ENCODE measurements at regions not wholly inside any gene's neighbourhood (a gene's known extent, or its start where the extent isn't known, plus 50 kb on each side); places are given as distances from the start of the nearest gene placed in this dataset.
A peak's percentile ranks its signal among the peaks of the same experiment; 100 is the strongest.
"Not testable (repeated sequence)": the region's sequence is repeated elsewhere in the genome, so short reads cannot be mapped to it uniquely, and the experiment has no call there.

DNA sequence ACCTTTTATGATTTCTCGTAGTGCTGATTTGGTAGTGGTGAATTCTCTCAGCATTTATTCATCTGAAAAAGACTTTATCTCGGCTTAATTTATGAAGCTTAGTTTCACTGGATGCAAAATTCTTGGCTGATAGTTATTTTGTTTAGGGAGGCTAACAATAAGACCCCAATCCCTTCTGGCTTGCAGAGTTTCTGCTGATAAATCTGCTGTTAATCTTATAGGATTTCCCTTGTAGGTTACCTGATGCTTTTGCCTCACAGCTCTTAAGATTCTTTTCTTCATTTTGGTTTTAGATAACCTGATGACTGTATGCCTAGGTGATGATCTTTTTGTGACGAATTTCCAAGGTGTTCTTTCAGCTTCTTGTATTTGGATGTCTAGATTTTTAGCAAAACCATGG is 388.7 kb downstream of the UTRN start:
- H3K9me3 ChIP-seq (ENCODE audit: control insufficient read depth in 2 of 2, insufficient read depth in 1 of 2, low read depth in 1 of 2, low read length in 1 of 2): no peaks in the 10 kb centered on the region
- H3K4me3 ChIP-seq (ENCODE audit: low read depth in 1 of 2, low read length in 2 of 2): no peak overlapping the region
- no peaks in the 10 kb centered on the region for H3K36me3 ChIP-seq (ENCODE audit: control insufficient read depth in 2 of 2, insufficient read depth in 2 of 2, low read length in 1 of 2)
- peaks cover 2 to 3% of the 10 kb centered on the region in 2 donors for H3K4me1 ChIP-seq (ENCODE audit: control insufficient read depth in 2 of 2, insufficient read depth in 2 of 2, low read length in 1 of 2)
- H3K27ac ChIP-seq (ENCODE audit: low read depth in 2 of 2, low read length in 1 of 2): no peak overlapping the region
- H3K27me3 ChIP-seq (ENCODE audit: control insufficient read depth in 1 of 2, insufficient read depth in 2 of 2, low read length in 2 of 2): no peaks in the 10 kb centered on the region
- WGBS, 2 donors: 95 to 97% methylated on average over 3 of the region's 3 CpGs

- H3K27me3 ChIP-seq (ENCODE audit: control insufficient read depth in 1 of 2, insufficient read depth in 2 of 2, low read length in 2 of 2): no peaks in the 10 kb centered on the region
- peaks cover 2 to 3% of the 10 kb centered on the region in 2 donors for H3K4me1 ChIP-seq (ENCODE audit: control insufficient read depth in 2 of 2, insufficient read depth in 2 of 2, low read length in 1 of 2)
- H3K9me3 ChIP-seq (ENCODE audit: control insufficient read depth in 2 of 2, insufficient read depth in 1 of 2, low read depth in 1 of 2, low read length in 1 of 2): no peaks in the 10 kb centered on the region
- H3K27ac ChIP-seq (ENCODE audit: low read depth in 2 of 2, low read length in 1 of 2): peak overlapping the region in 1 of 2 donors; percentile 9
- no peak overlapping the region for H3K4me3 ChIP-seq (ENCODE audit: low read depth in 1 of 2, low read length in 2 of 2)
- WGBS, 2 donors: 75 to 82% methylated on average over 6 of the region's 6 CpGs
- no peaks in the 10 kb centered on the region for H3K36me3 ChIP-seq (ENCODE audit: control insufficient read depth in 2 of 2, insufficient read depth in 2 of 2, low read length in 1 of 2)
These were observed 390.2 kb downstream of the UTRN start for GRCh38 chr6:144675231-144675861.

GRCh38 chr6:144676310-144676709 is 391.2 kb downstream of the UTRN start:
- H3K36me3 ChIP-seq (ENCODE audit: control insufficient read depth in 2 of 2, insufficient read depth in 2 of 2, low read length in 1 of 2); H3K4me3 ChIP-seq (ENCODE audit: low read depth in 1 of 2, low read length in 2 of 2); H3K9me3 ChIP-seq (ENCODE audit: control insufficient read depth in 2 of 2, insufficient read depth in 1 of 2, low read depth in 1 of 2, low read length in 1 of 2); H3K27me3 ChIP-seq (ENCODE audit: control insufficient read depth in 1 of 2, insufficient read depth in 2 of 2, low read length in 2 of 2); H3K4me1 ChIP-seq (ENCODE audit: control insufficient read depth in 2 of 2, insufficient read depth in 2 of 2, low read length in 1 of 2); H3K27ac ChIP-seq (ENCODE audit: low read depth in 2 of 2, low read length in 1 of 2): not testable (repeated sequence)
- WGBS, 2 donors: 95 to 96% methylated on average over 3 of the region's 3 CpGs

DNA sequence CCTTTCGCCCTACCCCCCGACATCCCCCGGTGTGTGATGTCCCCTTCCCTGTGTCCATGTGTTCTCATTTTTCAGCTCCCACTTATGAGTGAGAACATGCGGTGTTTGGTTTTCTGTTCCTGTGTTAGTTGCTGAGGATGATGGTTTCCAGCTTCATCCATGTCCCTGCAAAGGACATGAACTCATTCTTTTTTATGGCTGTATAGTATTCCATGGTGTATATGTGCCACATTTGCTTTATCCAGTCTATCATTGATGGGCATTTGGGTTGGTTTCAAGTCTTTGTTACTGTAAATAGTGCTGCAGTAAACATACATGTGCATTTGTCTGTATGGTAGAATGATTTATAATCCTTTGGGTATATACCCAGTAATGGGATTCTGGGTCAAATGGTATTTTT is 392.1 kb downstream of the UTRN start:
- H3K27me3 ChIP-seq (ENCODE audit: control insufficient read depth in 1 of 2, insufficient read depth in 2 of 2, low read length in 2 of 2); H3K4me3 ChIP-seq (ENCODE audit: low read depth in 1 of 2, low read length in 2 of 2); H3K36me3 ChIP-seq (ENCODE audit: control insufficient read depth in 2 of 2, insufficient read depth in 2 of 2, low read length in 1 of 2); H3K4me1 ChIP-seq (ENCODE audit: control insufficient read depth in 2 of 2, insufficient read depth in 2 of 2, low read length in 1 of 2); H3K27ac ChIP-seq (ENCODE audit: low read depth in 2 of 2, low read length in 1 of 2); H3K9me3 ChIP-seq (ENCODE audit: control insufficient read depth in 2 of 2, insufficient read depth in 1 of 2, low read depth in 1 of 2, low read length in 1 of 2): not testable (repeated sequence)
- 97% methylated on average over 4 of the region's 4 CpGs for WGBS, 2 donors

GRCh38 chr6:144678844-144679243 is 393.7 kb downstream of the UTRN start:
- 28 to 43% methylated on average over 1 of the region's 1 CpG for WGBS, 2 donors

DNA sequence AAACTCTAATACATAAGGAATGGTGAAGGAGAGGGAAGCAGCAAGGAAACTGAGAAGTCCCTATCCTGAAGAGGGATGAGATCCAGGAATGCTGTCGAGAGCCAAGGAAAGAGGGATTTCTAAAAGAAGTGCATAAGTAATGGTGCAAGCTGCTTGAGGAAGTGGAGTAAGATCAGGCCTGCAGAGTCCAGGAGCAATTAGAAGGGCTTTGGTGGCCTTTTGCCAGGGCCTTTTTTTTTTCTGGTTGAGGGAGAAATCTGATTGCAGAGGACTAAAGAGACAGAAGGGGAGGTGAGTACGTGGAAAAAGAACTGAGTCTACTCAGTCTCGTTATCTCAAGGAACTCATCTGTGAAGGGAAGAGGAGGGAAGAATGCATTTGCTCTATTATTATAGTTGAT is 396.2 kb downstream of the UTRN start:
- Histone ChIP-seq H3K27ac (ENCODE audit: low read depth in 2 of 2, low read length in 1 of 2) (no peak overlapping the region), H3K36me3 (ENCODE audit: control insufficient read depth in 2 of 2, insufficient read depth in 2 of 2, low read length in 1 of 2) (no peaks in the 10 kb centered on the region), H3K4me1 (ENCODE audit: control insufficient read depth in 2 of 2, insufficient read depth in 2 of 2, low read length in 1 of 2) (no peaks in the 10 kb centered on the region), H3K27me3 (ENCODE audit: control insufficient read depth in 1 of 2, insufficient read depth in 2 of 2, low read length in 2 of 2) (no peaks in the 10 kb centered on the region), H3K9me3 (ENCODE audit: control insufficient read depth in 2 of 2, insufficient read depth in 1 of 2, low read depth in 1 of 2, low read length in 1 of 2) (no peaks in the 10 kb centered on the region), H3K4me3 (ENCODE audit: low read depth in 1 of 2, low read length in 2 of 2) (no peak overlapping the region)
- WGBS, 2 donors: 83 to 88% methylated on average over 3 of the region's 3 CpGs

More at GRCh38 chr6:144678844-144679243, 393.7 kb downstream of the UTRN start:
- Histone ChIP-seq H3K27me3 (ENCODE audit: control insufficient read depth in 1 of 2, insufficient read depth in 2 of 2, low read length in 2 of 2) (no peaks in the 10 kb centered on the region), H3K4me1 (ENCODE audit: control insufficient read depth in 2 of 2, insufficient read depth in 2 of 2, low read length in 1 of 2) (peaks cover 2 to 3% of the 10 kb centered on the region in 2 donors), H3K9me3 (ENCODE audit: control insufficient read depth in 2 of 2, insufficient read depth in 1 of 2, low read depth in 1 of 2, low read length in 1 of 2) (no peaks in the 10 kb centered on the region), H3K4me3 (ENCODE audit: low read depth in 1 of 2, low read length in 2 of 2) (no peak overlapping the region), H3K36me3 (ENCODE audit: control insufficient read depth in 2 of 2, insufficient read depth in 2 of 2, low read length in 1 of 2) (no peaks in the 10 kb centered on the region), H3K27ac (ENCODE audit: low read depth in 2 of 2, low read length in 1 of 2) (no peak overlapping the region)

DNA sequence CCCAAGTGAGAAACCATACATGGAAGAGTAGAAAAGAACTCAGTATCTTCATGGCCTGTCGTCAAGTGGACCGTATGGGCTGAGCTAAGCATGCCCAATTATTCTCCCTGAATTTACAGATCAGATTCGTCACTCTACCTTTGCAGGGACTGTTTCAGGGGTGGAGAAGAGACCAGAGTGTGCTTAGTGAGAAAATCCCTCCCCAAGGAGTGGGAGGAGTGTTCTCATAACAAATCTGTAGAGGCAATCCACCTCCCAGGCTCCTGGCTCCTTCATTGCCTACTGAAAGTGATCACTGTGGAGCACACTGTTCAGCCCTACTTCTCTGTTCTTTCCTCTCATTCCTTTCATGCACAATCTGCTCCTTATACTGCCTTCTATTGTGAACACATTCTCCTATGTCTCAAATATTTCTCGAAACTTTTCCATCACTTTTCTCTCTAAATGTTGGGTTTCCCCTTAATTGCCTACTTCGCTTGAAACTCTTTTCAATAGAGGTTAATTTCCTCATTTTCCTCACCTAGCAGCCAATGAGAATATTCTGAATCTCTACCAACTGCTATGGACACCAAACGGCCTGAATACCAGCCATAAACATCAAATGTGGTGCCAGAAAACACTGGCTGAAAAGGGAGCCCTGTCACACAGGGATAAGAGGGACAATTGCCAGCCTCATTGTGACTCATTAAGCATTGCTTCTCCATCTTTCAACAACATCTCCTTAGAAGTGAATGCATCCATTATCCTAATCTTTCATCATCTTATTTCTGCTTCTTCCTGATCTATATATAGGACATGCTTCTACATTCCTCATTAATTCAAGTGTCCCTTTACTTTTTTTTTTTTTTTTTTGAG is 398.3 kb downstream of the UTRN start:
- WGBS, 2 donors: 79 to 88% methylated on average over 6 of the region's 6 CpGs
- H3K9me3 ChIP-seq (ENCODE audit: control insufficient read depth in 2 of 2, insufficient read depth in 1 of 2, low read depth in 1 of 2, low read length in 1 of 2): no peaks in the 10 kb centered on the region

DNA sequence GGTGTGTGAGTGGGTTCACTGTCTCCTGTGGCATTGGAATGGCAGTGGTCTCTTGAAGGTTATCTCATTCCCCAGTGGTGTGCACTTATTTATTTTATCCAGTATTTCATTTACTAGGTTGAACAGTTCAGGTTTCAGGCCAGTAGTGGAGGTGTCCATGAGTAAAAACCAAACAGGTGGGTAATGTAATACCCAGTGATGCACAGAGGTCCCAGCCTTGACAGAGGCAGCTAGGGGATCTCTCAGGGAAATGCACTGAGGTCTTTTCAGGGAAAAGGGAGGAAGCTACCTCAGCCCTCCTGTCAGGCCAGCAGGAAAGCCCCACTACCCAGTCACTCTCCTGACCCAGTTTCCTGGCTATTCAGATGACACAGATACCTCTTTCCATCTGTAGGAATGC is 403.6 kb downstream of the UTRN start:
- Histone ChIP-seq H3K4me3 (ENCODE audit: low read depth in 1 of 2, low read length in 2 of 2) (no peak overlapping the region), H3K9me3 (ENCODE audit: control insufficient read depth in 2 of 2, insufficient read depth in 1 of 2, low read depth in 1 of 2, low read length in 1 of 2) (no peaks in the 10 kb centered on the region), H3K27ac (ENCODE audit: low read depth in 2 of 2, low read length in 1 of 2) (no peak overlapping the region), H3K4me1 (ENCODE audit: control insufficient read depth in 2 of 2, insufficient read depth in 2 of 2, low read length in 1 of 2) (no peaks in the 10 kb centered on the region), H3K27me3 (ENCODE audit: control insufficient read depth in 1 of 2, insufficient read depth in 2 of 2, low read length in 2 of 2) (no peaks in the 10 kb centered on the region), H3K36me3 (ENCODE audit: control insufficient read depth in 2 of 2, insufficient read depth in 2 of 2, low read length in 1 of 2) (peaks cover 0 to 5% of the 10 kb centered on the region in 2 donors)

More for the DNA sequence above, 398.3 kb downstream of the UTRN start:
- no peaks in the 10 kb centered on the region for H3K36me3 ChIP-seq (ENCODE audit: control insufficient read depth in 2 of 2, insufficient read depth in 2 of 2, low read length in 1 of 2)
- no peaks in the 10 kb centered on the region for H3K4me1 ChIP-seq (ENCODE audit: control insufficient read depth in 2 of 2, insufficient read depth in 2 of 2, low read length in 1 of 2)
- no peaks in the 10 kb centered on the region for H3K27me3 ChIP-seq (ENCODE audit: control insufficient read depth in 1 of 2, insufficient read depth in 2 of 2, low read length in 2 of 2)
- no peak overlapping the region for H3K27ac ChIP-seq (ENCODE audit: low read depth in 2 of 2, low read length in 1 of 2)
- no peak overlapping the region for H3K4me3 ChIP-seq (ENCODE audit: low read depth in 1 of 2, low read length in 2 of 2)

DNA sequence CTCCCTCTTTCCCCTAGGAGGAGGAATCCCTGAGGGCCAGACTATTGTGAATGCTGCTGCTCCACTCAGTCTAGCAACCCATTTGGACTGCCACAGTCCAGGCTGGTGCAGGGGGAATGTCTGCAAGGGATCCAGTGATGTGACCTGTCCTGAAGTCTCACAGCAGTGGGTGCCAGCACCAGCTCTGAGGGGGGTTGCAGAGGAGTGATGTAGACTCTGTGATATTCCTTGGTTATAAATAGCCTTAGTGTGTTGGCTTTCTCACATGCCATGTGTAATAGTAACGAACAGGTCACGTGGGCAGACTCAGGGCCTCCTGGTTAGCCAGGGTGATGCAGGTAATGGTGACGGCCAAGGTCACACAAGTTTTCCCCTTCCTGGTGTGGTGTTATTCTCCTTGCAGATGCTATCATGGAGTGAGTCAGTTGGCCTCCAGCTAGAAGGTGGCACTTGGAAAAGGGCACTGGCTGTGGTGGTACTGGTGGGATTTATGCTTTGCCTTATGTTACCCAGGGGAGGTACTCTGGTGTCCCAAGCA is 404.4 kb downstream of the UTRN start:
- no peaks in the 10 kb centered on the region for H3K9me3 ChIP-seq (ENCODE audit: control insufficient read depth in 2 of 2, insufficient read depth in 1 of 2, low read depth in 1 of 2, low read length in 1 of 2)
- H3K36me3 ChIP-seq (ENCODE audit: control insufficient read depth in 2 of 2, insufficient read depth in 2 of 2, low read length in 1 of 2): peaks cover 0 to 5% of the 10 kb centered on the region in 2 donors
- WGBS, 2 donors: 89 to 95% methylated on average over 3 of the region's 3 CpGs

More for the DNA sequence above, 404.4 kb downstream of the UTRN start:
- H3K27ac ChIP-seq (ENCODE audit: low read depth in 2 of 2, low read length in 1 of 2): no peak overlapping the region
- H3K4me1 ChIP-seq (ENCODE audit: control insufficient read depth in 2 of 2, insufficient read depth in 2 of 2, low read length in 1 of 2): no peaks in the 10 kb centered on the region
- no peaks in the 10 kb centered on the region for H3K27me3 ChIP-seq (ENCODE audit: control insufficient read depth in 1 of 2, insufficient read depth in 2 of 2, low read length in 2 of 2)
- no peak overlapping the region for H3K4me3 ChIP-seq (ENCODE audit: low read depth in 1 of 2, low read length in 2 of 2)
